ENCODE measurements at regions not wholly inside any gene's neighbourhood (a gene's known extent, or its start where the extent isn't known, plus 50 kb on each side); places are given as distances from the start of the nearest gene placed in this dataset.
"Not testable (repeated sequence)": the region's sequence is repeated elsewhere in the genome, so short reads cannot be mapped to it uniquely, and the experiment has no call there.

DNA sequence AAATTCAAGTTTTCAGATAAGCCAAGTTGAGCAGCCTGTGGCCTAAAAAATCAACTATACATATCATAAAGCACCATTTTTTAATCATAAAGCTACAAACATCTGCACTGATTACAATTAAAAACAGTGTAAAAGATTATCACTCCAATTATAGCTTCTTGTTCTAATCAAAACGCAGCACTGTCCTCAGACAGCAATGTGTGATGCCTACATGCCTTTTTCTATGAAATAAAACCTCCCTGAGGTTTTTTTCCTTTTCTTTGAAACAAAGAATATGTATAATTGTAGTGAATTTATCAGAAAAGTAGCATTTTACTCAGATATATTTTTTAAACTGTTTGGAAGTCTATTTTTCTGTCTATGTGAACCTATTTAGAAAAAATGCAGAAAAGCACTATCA, 366.1 kb upstream of the CCNH start:
- no peak for DNase-seq
- in situ Hi-C loops (cut with HindIII; ENCODE audit: low pct_ligation_motif_present, low pct_unique_long_range_greater_than_20kb, low sequenced_read_pairs): loop anchor here (25.0 kb wide), 1 partner anchor 933 kb away; no protein-coding TSS in a partner anchor

DNA sequence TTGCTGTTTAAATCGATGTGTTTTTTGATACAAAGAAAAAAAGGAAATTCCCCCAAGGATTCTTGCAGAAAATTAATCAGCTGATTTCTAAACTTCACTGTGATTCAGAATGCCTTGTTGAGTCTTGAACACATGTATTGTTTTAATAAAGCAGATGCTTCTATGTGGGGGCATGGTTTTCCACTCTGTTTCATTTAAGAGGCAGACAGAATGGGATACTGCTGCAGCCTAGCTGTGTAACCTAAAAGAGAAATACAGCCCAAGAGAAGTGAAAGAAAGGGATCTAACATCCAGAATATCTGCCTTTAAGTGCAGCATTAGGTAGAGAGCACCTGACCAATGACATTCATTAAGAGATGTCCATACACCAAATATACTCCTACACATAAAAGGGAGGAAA, 365.1 kb upstream of the CCNH start:
- in situ Hi-C loops (cut with HindIII; ENCODE audit: low pct_ligation_motif_present, low pct_unique_long_range_greater_than_20kb, low sequenced_read_pairs): loop anchor here (25.0 kb wide), 1 partner anchor 934 kb away; no protein-coding TSS in a partner anchor

DNA sequence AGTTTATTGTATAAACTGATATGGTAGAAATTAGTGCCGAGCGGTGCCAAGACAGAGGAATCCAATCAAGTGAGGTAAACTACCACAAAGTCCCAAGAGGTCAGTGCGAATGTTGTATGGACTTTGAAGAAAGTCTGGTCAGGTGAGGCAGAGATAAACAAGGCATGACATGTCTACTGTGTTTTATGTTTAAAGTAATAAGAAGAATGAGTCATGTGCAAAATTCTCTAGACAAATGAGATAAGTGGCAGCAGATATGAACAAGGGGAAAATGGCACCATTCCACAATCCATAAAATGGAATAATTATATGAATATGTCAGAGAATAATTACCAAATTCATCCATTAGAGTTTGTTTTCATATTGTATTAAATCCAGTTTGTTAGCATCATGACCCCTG, 364.1 kb upstream of the CCNH start:
- DNase-seq: no peak
- in situ Hi-C loops (cut with HindIII; ENCODE audit: low pct_ligation_motif_present, low pct_unique_long_range_greater_than_20kb, low sequenced_read_pairs): loop anchor here (25.0 kb wide), 1 partner anchor 936 kb away; no protein-coding TSS in a partner anchor

More for the DNA sequence above, 365.1 kb upstream of the CCNH start:
- DNase-seq: no peak

- in situ Hi-C loops (cut with HindIII; ENCODE audit: low pct_ligation_motif_present, low pct_unique_long_range_greater_than_20kb, low sequenced_read_pairs): loop anchor here (25.0 kb wide), 1 partner anchor 936 kb away; no protein-coding TSS in a partner anchor
- not testable (repeated sequence) for DNase-seq
Observed at GRCh38 chr5:87776302-87776701, 363.6 kb upstream of the CCNH start.

DNA sequence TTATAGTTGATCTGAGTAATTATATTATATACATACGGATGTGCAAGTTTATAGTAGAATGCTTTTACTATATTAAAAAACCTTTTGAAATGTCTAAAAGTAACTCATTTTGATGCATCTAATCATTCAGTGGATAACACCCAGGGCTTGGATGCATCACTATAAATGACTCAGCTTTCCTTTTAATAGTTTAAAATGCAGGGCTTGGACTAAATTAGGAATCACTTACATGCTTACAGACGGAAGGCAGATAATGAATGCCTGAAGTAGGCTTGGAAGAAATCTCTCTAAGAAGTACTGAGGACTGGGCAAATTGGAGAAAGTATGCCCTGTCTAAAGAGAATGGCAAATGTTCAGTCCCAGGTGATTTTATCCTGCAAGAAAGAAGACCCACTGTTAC, 362.5 kb upstream of the CCNH start:
- in situ Hi-C loops (cut with HindIII; ENCODE audit: low pct_ligation_motif_present, low pct_unique_long_range_greater_than_20kb, low sequenced_read_pairs): loop anchor here (25.0 kb wide), 1 partner anchor 937 kb away; no protein-coding TSS in a partner anchor
- DNase-seq: no peak

DNA sequence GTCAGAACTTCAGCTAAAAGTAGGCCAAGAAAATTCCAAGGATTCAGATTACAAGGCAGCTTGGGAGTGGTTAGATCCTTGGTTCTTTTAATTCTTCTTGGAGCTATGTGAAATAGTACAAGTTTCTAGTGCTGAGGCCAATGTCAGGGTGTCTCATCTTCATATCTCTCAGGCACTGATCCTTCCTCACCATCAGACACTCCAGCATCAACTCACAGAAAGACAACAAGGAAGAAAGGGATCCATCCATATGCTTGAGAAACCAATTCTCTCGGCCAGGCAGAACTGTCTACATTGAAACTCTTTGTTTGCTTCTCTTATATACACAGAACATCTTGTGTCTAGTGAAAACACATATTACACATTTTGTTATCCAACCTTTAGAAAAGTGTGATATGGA, 362.1 kb upstream of the CCNH start:
- in situ Hi-C loops (cut with HindIII; ENCODE audit: low pct_ligation_motif_present, low pct_unique_long_range_greater_than_20kb, low sequenced_read_pairs): loop anchor here (25.0 kb wide), 1 partner anchor 937 kb away; no protein-coding TSS in a partner anchor

GRCh38 chr5:87770601-87771121, 357.9 kb upstream of the CCNH start:
- no peak for DNase-seq
- in situ Hi-C loops (cut with HindIII; ENCODE audit: low pct_ligation_motif_present, low pct_unique_long_range_greater_than_20kb, low sequenced_read_pairs): no loop called here

More for the DNA sequence above, 362.1 kb upstream of the CCNH start:
- no peak for DNase-seq

DNA sequence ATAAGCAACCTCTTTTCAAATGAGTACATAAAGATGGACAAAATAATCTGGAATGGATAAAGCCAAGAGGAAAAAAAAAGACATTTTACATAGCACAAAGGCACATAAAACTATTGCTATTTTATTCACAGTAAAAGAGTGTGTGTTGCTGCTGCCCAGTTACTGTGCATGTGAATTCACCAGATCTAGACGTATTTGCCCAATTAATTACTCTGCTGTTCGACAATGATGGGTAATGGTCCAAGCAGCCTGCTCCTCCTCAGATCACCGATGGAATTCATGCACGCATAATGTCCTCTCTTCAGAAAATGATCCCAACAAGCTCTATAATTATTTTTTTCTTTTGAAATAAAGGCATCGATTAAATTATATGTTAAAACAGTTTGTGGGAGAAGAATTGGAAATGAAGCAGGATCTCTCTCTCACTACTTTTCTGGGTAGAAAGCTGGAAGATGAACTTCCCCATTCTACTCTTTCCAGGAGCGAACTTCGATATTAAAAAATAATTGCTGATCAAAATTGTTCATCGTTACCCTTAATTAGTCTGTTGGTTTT, 357.4 kb upstream of the CCNH start:
- no peak for DNase-seq
- in situ Hi-C loops (cut with HindIII; ENCODE audit: low pct_ligation_motif_present, low pct_unique_long_range_greater_than_20kb, low sequenced_read_pairs): no loop called here

GRCh38 chr5:87769157-87769556, 356.4 kb upstream of the CCNH start:
- in situ Hi-C loops (cut with HindIII; ENCODE audit: low pct_ligation_motif_present, low pct_unique_long_range_greater_than_20kb, low sequenced_read_pairs): no loop called here

GRCh38 chr5:87768190-87768589, 355.5 kb upstream of the CCNH start:
- DNase-seq: no peak
- in situ Hi-C loops (cut with HindIII; ENCODE audit: low pct_ligation_motif_present, low pct_unique_long_range_greater_than_20kb, low sequenced_read_pairs): no loop called here

More at GRCh38 chr5:87769157-87769556, 356.4 kb upstream of the CCNH start:
- no peak for DNase-seq

DNA sequence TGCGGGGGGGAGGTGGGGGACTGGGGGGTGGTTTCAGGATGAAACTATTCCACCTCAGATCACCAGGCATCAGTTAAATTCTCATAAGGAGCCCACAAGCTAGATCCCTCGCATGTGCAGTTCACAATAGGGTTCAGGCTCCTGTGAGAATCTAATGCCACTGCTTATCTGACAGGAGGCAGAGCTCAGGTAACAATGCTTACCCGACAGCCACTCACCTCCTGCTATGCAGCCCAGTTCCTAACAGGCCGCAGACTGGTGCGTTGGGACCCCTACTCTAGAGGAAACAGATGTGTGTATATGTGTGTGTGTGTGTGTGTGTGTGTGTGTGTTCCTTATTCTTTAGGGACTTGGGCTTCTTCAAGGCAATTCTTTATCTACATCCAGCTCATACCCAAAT, 352.3 kb upstream of the CCNH start:
- in situ Hi-C loops (cut with HindIII; ENCODE audit: low pct_ligation_motif_present, low pct_unique_long_range_greater_than_20kb, low sequenced_read_pairs): no loop called here
- no peak for DNase-seq

GRCh38 chr5:87762631-87763030, 349.9 kb upstream of the CCNH start:
- in situ Hi-C loops (cut with HindIII; ENCODE audit: low pct_ligation_motif_present, low pct_unique_long_range_greater_than_20kb, low sequenced_read_pairs): no loop called here

GRCh38 chr5:87756951-87757350, 344.2 kb upstream of the CCNH start:
- no peak for DNase-seq
- in situ Hi-C loops (cut with HindIII; ENCODE audit: low pct_ligation_motif_present, low pct_unique_long_range_greater_than_20kb, low sequenced_read_pairs): no loop called here

More at GRCh38 chr5:87762631-87763030, 349.9 kb upstream of the CCNH start:
- DNase-seq: no peak

DNA sequence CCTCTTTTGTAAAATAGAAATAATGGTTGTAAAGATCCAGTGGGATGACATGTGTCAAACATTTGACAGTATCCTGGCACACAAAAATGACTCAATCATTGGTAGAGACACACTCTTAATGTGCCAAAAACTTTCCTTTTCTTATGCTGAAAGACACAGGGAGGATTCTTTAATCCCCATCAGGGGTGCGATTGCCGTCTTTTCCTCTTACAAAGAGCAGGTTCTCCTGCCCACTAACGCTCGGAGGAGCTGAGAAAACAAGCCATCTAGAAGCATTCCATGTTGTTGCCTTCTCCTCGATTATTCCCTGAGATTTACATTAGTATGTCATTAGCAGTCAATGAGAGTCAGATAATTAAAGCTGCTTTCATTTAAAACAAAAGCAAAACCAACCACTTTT, 342.6 kb upstream of the CCNH start:
- in situ Hi-C loops (cut with HindIII; ENCODE audit: low pct_ligation_motif_present, low pct_unique_long_range_greater_than_20kb, low sequenced_read_pairs): no loop called here
- DNase-seq: no peak

- DNase-seq: no peak
- in situ Hi-C loops (cut with HindIII; ENCODE audit: low pct_ligation_motif_present, low pct_unique_long_range_greater_than_20kb, low sequenced_read_pairs): no loop called here
Observed at GRCh38 chr5:87754009-87754757, 341.5 kb upstream of the CCNH start.

GRCh38 chr5:87752362-87752761, 339.6 kb upstream of the CCNH start:
- in situ Hi-C loops (cut with HindIII; ENCODE audit: low pct_ligation_motif_present, low pct_unique_long_range_greater_than_20kb, low sequenced_read_pairs): no loop called here
- no peak for DNase-seq

DNA sequence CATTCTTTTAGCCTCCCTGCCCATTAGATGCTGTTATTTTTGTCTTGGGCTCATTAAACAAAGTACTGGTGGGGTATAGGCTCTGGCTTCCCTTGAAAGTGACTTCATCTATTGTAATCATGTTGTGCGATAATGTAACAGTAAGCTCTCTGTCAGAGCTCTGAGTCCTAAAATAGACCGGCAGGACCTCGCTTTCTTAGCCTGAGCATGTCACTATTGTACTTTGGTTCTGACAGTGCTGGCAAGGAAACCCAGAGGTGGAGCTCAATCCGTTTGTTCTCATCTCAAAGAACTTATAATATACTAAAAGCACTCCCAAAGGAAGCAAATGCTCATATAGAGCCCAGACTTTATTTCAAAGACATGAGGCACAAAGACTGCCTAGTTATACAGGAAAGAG, 339.1 kb upstream of the CCNH start:
- in situ Hi-C loops (cut with HindIII; ENCODE audit: low pct_ligation_motif_present, low pct_unique_long_range_greater_than_20kb, low sequenced_read_pairs): no loop called here
- no peak for DNase-seq

DNA sequence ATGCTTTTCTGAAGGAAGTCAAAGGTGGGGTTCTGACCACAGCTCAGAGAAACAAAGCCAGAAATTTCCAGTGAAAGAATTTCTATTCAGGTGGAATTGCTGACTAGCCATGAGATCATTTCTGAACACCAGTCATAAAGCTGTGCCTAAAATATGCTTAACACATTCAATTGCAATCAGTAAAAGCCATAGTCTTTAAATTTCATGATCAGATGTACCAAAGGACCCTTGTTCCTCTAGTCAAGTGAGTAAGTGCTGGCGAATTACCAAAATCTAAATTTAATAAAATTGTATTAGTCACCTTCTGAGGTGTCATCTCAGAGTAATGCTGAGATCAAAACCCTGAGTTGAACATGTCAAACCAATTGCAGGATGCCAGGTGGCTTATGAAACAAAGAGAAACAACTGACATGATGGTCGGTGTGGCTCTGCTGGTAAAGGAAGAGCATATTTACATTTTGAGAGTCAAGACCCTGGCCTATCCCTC, 334.2 kb upstream of the CCNH start:
- in situ Hi-C loops (cut with HindIII; ENCODE audit: low pct_ligation_motif_present, low pct_unique_long_range_greater_than_20kb, low sequenced_read_pairs): no loop called here
- no peak for DNase-seq

- no peak for DNase-seq
- in situ Hi-C loops (cut with HindIII; ENCODE audit: low pct_ligation_motif_present, low pct_unique_long_range_greater_than_20kb, low sequenced_read_pairs): no loop called here
Observed at GRCh38 chr5:87746341-87746740, 333.6 kb upstream of the CCNH start.
